Sigmoid colon (tissue), 6 donors: ENCODE measurements at regions not wholly inside any gene's neighbourhood (a gene's known extent, or its start where the extent isn't known, plus 50 kb on each side); places are given as distances from the start of the nearest gene placed in this dataset.

Experiments used
- DNase-seq: peaks from one replicate; pipeline ENCODE4 v3.0.0-alpha.2; 2019
- H3K27ac ChIP-seq, 4 donors: fragments of 200-600 bp; sonication (generic); one replicate each; pipeline ENCODE4 v1.5.1; 2016 to 2019; ENCODE audit warnings: mild to moderate bottlenecking in 1 of 4
- H3K27me3 ChIP-seq, 3 donors: fragments of 200-600 bp; sonication (generic); one replicate each; pipeline ENCODE4 v1.5.1; 2019; ENCODE audit warnings: mild to moderate bottlenecking in 1 of 3
- H3K36me3 ChIP-seq, 4 donors: fragments of 200-600 bp; sonication (generic); one replicate each; pipeline ENCODE4 v1.5.1; 2016 to 2019
- H3K4me1 ChIP-seq, 4 donors: fragments of 200-600 bp; sonication (generic); one replicate each; pipeline ENCODE4 v1.5.1; 2017 to 2019
- H3K4me3 ChIP-seq, 4 donors: fragments of 200-600 bp; sonication (generic); one replicate each; pipeline ENCODE4 v1.5.1; 2017 to 2019; ENCODE audit warnings: mild to moderate bottlenecking in 2 of 4, moderate library complexity in 1 of 4
- H3K9me3 ChIP-seq, 4 donors: fragments of 200-600 bp in 3 of 4; sonication (generic) in 3 of 4; one replicate each; pipeline versions ENCODE4 v1.5.1 to v1.6.1; 2013 to 2019
- CTCF ChIP-seq, 4 experiments: fragments of 450-650 bp in 3 of 4; fragments of 200-600 bp in 1 of 4; IDR thresholded peaks; one replicate each; pipeline ENCODE4 v1.5.1; 2016 to 2019; ENCODE audit warnings: antibody characterized with exemption in 4 of 4, mild to moderate bottlenecking in 3 of 4, moderate library complexity in 2 of 4
- EP300 ChIP-seq, 4 donors: sonication (generic); formaldehyde crosslinking; IDR thresholded peaks; one replicate each; pipeline ENCODE4 v1.6.1; 2017; ENCODE audit warnings: antibody characterized with exemption in 4 of 4
- POLR2A ChIP-seq, 2 donors: fragments of 450-650 bp; IDR thresholded peaks; one replicate each; pipeline ENCODE4 v1.6.1; 2016; ENCODE audit warnings: antibody characterized with exemption in 2 of 2, mild to moderate bottlenecking in 2 of 2, moderate library complexity in 2 of 2
- POLR2AphosphoS5 ChIP-seq, 4 donors: sonication (generic); formaldehyde crosslinking; IDR thresholded peaks; one replicate each; pipeline ENCODE4 v1.6.1; 2017; ENCODE audit warnings: antibody characterized with exemption in 4 of 4
- WGBS, 2 donors: extraction: QIAGEN DNeasy Blood & Tissue Kit; methylation state at CpG; one replicate each; pipeline ENCODE4 v1.1.7; 2013; 5-methylcytosine and 5-hydroxymethylcytosine counted together
- intact Hi-C: fragments of 100-400 bp; cut with DNase I; formaldehyde crosslinking; loops from one replicate; pipeline ENCODE4 v1.15.1; 2023
- donor health status: healthy with polysubstance abuse.
- donor health status: healthy.

- no peaks in the 10 kb centered on the region for H3K4me1 ChIP-seq
- TF ChIP-seq CTCF (IDR thresholded peaks at IDR 0.05) (no peak), EP300 (IDR thresholded peaks at IDR 0.05) (no peak), POLR2A (IDR thresholded peaks at IDR 0.05) (no peak), POLR2AphosphoS5 (IDR thresholded peaks at IDR 0.05) (no peak)
- H3K36me3 ChIP-seq, result no peaks in the 10 kb centered on the region
- intact Hi-C loops, result no loop called here
- no peaks in the 10 kb centered on the region for H3K9me3 ChIP-seq
- H3K27me3 ChIP-seq, result peaks cover 0 to 13% (median 0%) of the 10 kb centered on the region in 3 donors
- no peak overlapping the region for H3K4me3 ChIP-seq
- no peak overlapping the region for H3K27ac ChIP-seq
- 68 to 69% methylated on average over 4 of the region's 4 CpGs for WGBS, 2 donors
- DNase-seq, result no peak
Measured at GRCh38 chr12:114284041-114284440, 121.9 kb downstream of the TBX5 start.

GRCh38 chr12:114275932-114276785, 129.8 kb downstream of the TBX5 start:
- Histone ChIP-seq H3K4me1 (no peaks in the 10 kb centered on the region), H3K36me3 (no peaks in the 10 kb centered on the region), H3K9me3 (no peaks in the 10 kb centered on the region), H3K4me3 (no peak overlapping the region), H3K27ac (no peak overlapping the region), H3K27me3 (peaks cover 0 to 20% (median 0%) of the 10 kb centered on the region in 3 donors)
- intact Hi-C loops, result no loop called here
- DNase-seq, result no peak
- TF ChIP-seq POLR2A (IDR thresholded peaks at IDR 0.05) (no peak), EP300 (IDR thresholded peaks at IDR 0.05) (no peak), POLR2AphosphoS5 (IDR thresholded peaks at IDR 0.05) (no peak), CTCF (IDR thresholded peaks at IDR 0.05) (no peak)
- WGBS, 2 donors, result 21 to 32% methylated on average over 3 of the region's 3 CpGs

- WGBS, 2 donors, result 62 to 64% methylated on average over 4 of the region's 4 CpGs
- DNase-seq, result no peak
- Histone ChIP-seq H3K9me3 (no peaks in the 10 kb centered on the region), H3K27me3 (peaks cover 0 to 22% (median 5%) of the 10 kb centered on the region in 3 donors), H3K4me1 (no peaks in the 10 kb centered on the region), H3K36me3 (no peaks in the 10 kb centered on the region), H3K27ac (no peak overlapping the region), H3K4me3 (no peak overlapping the region)
- intact Hi-C loops, result no loop called here
- TF ChIP-seq EP300 (IDR thresholded peaks at IDR 0.05) (no peak), POLR2A (IDR thresholded peaks at IDR 0.05) (no peak), POLR2AphosphoS5 (IDR thresholded peaks at IDR 0.05) (no peak), CTCF (IDR thresholded peaks at IDR 0.05) (no peak)
Measured at GRCh38 chr12:114275086-114275485, 130.9 kb downstream of the TBX5 start.

- no peak for DNase-seq
- intact Hi-C loops, result no loop called here
- WGBS, 2 donors, result 72 to 75% methylated on average over 1 of the region's 1 CpG
- Histone ChIP-seq H3K4me1 (no peaks in the 10 kb centered on the region), H3K4me3 (no peak overlapping the region), H3K27ac (no peak overlapping the region), H3K27me3 (peaks cover 0 to 27% (median 5%) of the 10 kb centered on the region in 3 donors), H3K36me3 (no peaks in the 10 kb centered on the region), H3K9me3 (no peaks in the 10 kb centered on the region)
- TF ChIP-seq POLR2AphosphoS5 (IDR thresholded peaks at IDR 0.05), result no peak
- TF ChIP-seq EP300 (IDR thresholded peaks at IDR 0.05), result no peak
- no peak for TF ChIP-seq POLR2A (IDR thresholded peaks at IDR 0.05)
- no peak for TF ChIP-seq CTCF (IDR thresholded peaks at IDR 0.05)
Measured at GRCh38 chr12:114274131-114274530, 131.8 kb downstream of the TBX5 start.
